GM12891 (cell line): ENCODE measurements at regions not wholly inside any gene's neighbourhood (a gene's known extent, or its start where the extent isn't known, plus 50 kb on each side); places are given as distances from the start of the nearest gene placed in this dataset.

Experiments used
- PAX5 ChIP-seq: IDR thresholded peaks from 2 replicates; pipeline ENCODE4 v1.6.1; 2011; ENCODE audit warnings: low read length, moderate library complexity, mild to moderate bottlenecking; ENCODE audit not compliant: insufficient read depth, severe bottlenecking
- POLR2A ChIP-seq: IDR thresholded peaks from 2 replicates; pipeline ENCODE4 v1.6.1; 2011; ENCODE audit warnings: low read depth, low read length, control low read depth
- POLR2AphosphoS5 ChIP-seq: IDR thresholded peaks from 2 replicates; pipeline ENCODE4 v1.6.1; 2011; ENCODE audit warnings: low read depth, low read length, control low read depth
- SPI1 ChIP-seq: IDR thresholded peaks from 2 replicates; pipeline ENCODE4 v1.6.1; 2011; ENCODE audit warnings: low read depth, low read length, control low read depth
- TAF1 ChIP-seq: IDR thresholded peaks from 2 replicates; pipeline ENCODE4 v1.6.1; 2011; ENCODE audit warnings: low read depth, low read length, control low read depth

DNA sequence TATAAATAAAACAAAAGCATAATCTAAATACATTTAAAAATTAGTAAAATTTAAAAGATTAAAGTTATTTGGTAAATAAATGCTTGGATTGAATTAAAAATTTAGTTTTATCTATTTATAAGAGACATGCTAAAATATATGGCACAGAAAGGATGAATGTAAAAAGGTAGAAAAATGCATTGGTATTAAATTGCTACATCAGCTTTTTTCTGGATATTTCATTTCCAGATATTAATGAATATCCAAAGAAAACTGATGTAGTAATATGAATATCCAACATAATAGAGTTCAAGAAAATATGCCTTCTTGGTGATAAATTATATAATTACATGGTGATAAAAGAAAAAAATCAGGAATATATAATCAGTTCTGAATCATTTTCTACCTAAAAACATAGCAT, 1743.9 kb downstream of the RPA4 start:
- TF ChIP-seq POLR2AphosphoS5 = no peak
- no peak for TF ChIP-seq POLR2A
- no peak for TF ChIP-seq SPI1
- no peak for TF ChIP-seq TAF1
- TF ChIP-seq PAX5 = no peak
